CD4-positive, alpha-beta T cell treated with Interleukin-21 for 1 hour (primary cell): ENCODE measurements at regions not wholly inside any gene's neighbourhood (a gene's known extent, or its start where the extent isn't known, plus 50 kb on each side); places are given as distances from the start of the nearest gene placed in this dataset.

Experiments
- DNase-seq: peaks from one replicate; pipeline ENCODE4 v3.0.0-alpha.2; 2020

DNA sequence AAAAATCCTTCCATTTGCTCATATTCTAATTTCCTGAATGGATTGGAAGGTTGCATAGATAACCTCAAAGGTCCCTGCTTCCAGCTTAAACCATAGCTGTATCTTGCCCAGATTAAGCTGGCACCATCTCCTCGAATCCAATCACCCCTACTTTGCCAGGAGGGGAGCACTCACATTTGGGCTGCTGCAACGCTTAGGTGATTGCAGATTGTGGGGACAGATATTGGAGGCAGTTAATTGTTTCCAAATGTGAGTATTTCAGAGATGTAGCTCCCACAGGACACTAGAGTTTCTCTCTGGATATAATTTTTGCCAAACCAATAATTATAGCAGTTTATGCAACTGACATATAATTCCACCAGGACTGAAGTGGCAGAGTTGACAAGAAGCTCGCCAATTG lies 53.5 kb upstream of the ACSL1 start:
- DNase-seq: no peak

DNA sequence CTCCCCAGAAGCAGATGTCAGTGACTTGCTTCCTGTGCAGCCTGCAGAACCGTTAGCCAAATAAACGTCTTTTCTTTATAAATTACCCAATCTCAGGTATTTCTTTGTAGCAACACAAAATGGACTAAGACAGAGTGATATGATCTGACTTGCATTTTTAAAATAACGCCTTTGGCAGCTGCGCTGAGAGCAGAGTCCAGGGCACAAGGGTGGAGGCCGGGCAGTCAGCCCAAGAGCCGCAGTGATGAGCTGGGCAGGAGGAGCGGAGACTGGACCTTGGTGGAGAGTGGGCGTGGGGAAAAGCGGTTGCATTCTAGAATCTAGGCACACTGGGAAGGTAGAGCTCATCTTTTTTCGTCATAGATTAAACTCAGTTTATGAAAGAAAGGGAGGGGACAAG lies 56.5 kb upstream of the ACSL1 start:
- DNase-seq: no peak

DNA sequence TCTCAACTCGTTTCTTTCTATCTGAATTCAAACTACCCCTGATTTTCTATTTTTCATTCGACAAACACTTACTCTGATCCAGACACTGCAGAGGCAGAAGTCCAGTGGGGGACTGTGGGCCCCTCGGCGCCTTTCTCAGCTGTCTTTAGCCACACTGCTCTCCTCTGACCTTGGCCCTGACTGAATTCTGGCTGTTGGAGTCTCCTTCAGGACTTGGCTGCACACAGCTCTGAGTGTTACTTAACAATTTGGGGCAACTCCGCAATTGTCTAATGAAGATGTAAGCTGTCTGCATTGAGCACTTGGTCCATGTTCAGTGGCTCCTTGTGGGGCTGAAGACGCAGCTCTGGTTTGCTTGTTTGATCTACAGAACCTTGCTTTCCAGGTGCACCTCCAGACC lies 57.3 kb upstream of the ACSL1 start:
- DNase-seq: no peak

DNA sequence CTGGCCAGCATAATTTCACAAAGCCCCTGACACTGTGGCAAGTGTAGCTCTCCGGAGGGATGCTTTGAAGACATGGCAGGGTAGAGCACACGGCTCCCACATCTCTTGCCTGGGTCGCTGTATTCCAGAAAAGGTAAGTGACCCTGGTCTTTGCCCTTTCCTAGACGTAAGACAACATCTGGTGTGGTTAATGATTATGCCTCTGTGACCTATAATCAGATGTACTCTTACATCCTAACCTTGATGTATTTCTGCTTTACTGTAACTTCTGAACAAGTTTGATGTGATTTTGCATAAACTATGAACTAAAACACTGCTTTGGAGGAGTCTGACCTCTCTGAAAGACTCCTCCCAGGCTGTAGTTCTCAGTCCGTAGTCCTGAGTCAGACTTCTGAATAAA lies 59.1 kb upstream of the ACSL1 start:
- DNase-seq: no peak

DNA sequence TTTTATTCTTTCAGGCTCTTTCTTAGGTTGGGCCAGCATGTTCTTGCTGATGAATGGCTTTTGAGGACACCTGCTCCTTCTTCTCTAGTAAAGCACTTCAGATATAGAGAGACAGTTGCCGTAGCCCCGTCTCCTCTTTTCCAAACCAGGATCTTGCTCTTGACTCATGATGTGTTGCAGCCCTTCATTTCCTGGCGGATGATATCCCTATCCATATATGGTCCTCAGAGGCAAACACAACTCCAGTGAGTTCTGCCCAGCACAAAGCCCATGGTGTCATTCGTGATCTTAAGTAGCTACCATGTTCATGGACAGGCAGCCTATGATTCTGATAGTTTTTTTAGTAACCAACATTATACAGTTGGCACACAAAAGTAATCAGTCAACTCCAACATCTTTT lies 59.8 kb upstream of the ACSL1 start:
- no peak for DNase-seq

DNA sequence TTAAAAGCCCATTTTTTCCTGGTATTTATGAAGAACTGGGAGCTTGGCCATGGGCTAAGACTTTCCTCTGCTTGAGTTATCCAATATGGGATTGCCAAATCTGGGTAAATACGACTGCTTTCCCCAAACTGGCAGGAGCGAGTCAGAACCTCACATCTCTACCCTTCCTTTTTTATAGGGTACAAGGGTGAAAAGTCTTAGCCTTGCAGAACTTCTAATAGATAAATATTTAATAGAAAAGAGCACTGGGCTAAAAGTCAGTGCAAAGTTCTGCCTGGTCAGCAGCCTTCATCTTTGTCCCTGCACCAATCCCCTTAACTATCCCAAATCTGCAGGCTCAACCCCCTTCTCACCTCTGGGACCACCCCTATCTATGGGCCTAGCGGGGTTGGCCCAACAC lies 61.6 kb upstream of the ACSL1 start:
- DNase-seq: no peak

DNA sequence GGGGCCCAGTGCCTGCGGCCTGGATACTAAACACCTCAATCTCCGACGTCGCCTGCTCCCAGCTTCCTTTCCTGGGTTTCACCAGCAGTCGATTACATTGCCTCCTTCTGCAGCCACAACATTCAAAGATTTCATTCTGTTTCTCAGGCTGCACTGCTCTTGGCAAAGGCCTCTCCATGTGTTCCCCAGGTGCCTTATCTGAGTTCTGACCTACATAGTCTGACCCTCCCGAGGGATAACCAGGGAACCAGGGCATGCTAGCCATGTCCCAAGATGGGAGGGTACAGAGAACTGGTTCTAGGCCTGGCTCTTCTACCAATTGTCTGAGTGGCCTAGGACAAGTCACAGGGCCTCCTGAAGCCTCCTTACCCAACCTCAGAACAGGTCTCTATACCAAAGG lies 62.2 kb upstream of the ACSL1 start:
- DNase-seq: no peak

DNA sequence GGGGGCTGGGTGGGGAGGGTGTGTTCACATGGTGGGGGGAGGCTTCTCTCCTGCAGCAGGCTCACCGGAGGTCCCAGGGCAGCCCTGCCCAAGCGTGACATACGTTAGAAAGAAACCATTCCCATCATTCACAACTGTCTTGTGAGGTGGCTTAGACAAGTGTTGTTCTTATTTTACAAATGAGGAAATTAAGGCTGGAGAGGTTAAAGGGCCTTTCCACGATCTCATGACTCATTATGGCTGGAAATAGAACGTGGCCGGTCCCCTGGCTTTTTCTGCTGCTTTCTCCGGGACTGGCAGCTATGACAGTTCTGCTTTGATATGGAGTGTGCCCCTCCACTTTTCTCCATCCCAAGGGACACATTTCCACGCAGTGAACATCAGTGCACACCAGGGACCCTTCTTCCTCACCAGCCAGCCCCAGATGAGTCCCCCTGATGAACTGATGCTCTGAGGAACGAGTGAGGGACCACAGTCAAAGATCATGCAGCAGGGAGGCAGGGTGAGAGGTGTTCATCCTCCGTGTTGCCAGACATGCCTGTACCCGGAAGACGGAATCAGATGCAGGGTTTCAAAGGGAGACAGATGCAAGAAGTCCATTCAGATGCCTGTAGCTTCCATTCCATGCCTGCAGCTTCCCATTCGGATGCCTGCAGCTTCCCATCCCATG lies 64.0 kb upstream of the ACSL1 start:
- no peak for DNase-seq

DNA sequence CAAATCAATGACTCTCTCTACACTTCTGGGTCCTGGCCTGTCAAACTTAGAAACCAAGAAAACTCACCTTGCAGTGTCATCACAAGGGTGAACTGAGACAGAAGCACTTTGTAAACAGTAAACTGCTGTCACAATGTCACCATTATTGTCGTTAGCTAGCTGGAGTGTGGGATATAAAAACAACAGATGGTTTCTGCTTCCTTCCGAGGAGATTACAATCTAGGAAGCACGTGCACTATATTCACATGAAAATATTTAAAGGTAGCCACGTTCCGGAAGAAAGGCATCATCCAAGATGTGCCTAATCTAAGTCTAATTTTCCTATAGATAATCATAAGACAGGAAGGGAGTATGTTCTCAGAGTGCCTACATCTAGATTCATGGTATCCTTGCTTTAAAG lies 64.7 kb upstream of the ACSL1 start:
- DNase-seq: no peak

DNA sequence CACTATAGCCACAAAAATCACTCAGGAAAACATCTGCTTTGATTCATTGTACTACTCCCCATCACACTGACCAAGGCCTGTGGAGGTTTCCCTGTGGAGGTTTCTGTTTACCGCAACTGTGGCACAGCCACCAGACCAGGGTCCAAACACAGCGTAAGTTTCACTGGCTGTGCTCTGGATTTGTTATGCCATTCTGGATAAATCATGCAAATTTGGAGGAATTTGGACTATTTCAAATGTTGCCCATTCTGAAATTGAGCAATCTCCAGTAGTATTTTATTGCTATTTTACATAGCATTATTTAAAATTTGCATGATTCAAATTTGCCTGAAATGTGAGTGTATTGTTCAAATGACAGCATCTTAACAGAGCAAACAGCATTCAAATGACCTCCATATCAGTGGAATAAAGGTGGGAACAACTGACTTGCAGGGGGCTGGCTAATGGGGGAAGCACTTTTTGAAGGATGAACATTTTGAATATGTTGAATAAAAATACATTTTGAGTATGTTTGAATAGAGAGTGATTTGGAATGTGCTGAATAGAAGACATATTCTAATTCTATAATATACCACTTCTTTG lies 66.1 kb upstream of the ACSL1 start:
- DNase-seq: no peak

DNA sequence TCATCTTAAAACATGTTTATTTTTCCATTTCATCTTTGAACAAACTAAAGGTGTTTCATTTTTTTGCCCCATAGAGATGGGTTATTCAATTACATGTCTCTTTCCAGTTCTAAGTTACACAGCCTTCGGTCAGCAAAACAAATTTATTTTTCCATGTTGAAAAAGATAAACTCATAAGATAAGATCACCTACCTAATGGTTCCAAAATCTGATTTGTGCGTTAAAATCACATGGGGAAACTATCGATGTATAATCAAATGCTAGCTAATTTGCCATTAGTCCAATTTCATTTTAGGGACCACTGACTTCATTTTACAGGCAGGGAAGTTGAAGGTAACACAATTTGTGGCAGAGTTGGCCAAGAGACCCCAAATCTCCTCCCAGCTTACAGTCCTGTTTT lies 67.2 kb upstream of the ACSL1 start:
- DNase-seq: no peak

DNA sequence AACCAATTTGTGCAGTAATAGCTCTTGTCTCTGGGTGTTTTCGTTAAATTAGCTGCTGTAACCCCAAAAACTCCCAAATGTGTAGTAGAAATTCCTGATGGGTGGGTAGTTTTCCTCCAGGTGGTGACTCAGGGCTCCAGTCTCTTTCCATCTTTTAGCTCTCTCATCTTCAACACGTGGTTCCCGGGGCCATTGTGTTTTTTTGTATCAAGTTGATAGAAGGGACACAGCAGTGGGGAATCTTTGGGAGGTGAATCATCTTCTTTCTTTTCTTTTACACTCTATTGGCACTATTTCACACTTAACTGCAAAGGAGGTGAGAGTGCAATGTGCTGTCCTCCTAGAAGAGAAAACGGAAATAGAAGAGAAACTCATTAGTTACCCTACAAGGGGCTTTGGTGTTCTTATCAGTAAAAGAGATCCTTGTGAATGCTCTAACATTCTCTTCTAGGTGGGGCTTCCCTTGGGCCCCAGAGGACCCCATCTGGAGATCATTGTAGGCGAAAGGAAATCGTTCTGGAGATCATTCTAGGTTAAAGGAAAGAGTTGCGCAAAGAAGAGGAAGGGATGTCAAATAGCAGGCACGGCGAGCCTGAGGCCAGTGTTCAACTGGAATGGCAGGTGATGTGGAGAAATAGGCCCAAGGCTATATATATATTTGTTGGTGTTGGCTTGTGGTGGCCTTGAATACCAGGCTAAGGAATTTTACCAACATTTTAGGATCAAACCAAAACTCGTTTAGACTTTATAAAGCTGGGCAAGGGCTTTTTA lies 68.2 kb upstream of the ACSL1 start:
- DNase-seq: no peak

DNA sequence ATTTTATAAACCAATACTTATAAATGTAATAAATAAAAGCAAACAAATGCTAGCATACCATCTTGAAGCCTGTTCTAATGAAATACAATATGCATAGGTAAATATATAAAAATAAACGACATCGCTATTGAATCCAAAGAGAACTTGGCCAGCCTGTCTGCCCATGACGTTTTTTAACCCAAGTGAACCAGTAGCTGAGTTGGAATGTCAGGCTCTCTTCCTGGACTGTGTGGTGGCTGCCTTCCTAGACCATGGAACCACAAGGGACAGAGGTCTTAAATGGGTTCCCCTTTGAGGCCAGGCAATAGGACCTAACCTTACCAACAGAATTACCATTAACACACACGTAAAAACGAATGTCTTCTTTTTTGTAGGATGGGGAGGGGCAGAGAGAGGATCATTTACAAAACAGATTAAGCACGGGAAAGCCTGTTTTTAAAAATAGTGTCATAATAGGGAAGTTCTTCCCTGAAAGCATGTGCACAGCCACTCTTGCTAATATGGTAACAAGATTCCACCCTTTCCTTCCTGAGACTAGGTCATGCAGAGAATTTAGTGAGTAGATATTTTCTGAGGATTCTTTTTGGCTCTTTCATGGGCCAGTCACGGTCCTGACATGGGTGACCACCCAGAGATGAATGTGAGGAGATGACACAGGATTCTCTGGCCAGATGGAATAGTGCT lies 69.4 kb upstream of the ACSL1 start:
- no peak for DNase-seq

DNA sequence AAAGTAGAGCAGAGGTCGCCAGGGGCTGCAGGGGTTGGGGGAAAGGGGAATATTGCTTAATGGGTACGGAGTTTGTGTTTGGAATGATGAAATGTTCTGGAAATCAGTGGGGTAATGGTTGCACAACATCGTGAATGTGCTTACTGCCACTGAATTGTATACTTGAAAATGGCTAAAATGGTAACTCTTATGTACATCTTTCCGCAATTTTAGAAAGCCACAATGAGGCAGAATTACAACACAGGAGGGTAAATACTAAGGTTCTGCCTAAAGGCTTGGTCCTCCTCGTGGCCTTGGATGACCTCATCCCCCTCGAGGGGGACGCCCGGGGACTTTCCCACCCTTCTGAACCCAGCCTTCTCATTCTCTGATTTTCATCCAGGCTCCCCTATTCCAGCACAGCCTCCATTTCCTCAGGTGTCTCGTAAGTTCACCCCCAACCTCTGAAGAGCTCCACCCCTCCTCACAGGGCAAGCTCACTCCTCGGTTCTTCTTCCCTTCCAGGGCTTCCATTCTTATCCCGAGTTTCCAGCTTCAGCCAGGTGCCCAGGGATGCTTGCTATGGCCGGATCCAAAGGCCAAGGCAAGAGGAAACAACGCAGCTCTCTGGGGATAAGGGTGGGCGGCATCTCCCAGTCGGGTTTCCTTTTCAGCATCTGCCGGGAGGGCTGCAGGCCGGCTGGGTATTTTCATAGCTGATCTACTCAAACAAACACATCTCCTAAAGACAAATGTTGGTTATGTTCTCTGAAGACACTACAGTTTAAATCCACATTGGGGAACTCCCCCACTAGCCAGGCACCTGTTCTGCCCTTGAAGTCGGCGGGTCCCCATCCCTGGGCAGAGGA lies 71.3 kb upstream of the ACSL1 start:
- peak; percentile 6 for DNase-seq

DNA sequence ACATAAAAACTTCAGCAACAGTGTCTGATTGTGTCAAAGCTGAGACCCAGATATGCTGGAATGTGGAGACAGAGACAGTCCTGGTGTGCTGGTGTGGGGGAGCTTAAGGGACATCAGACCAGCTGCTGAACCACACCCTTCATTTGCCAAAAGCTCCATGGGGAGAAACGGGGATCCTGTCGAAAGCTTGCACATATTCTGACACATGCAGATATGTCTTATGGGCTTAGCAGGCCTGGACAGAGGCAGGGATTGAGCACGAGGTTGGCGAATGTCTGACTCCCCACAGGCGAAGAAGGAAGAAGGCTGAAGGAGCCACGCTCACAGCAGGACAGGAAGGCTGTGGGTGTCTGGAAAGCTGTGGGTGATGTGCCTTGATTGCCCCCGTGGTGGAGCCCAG lies 72.1 kb upstream of the ACSL1 start:
- no peak for DNase-seq

DNA sequence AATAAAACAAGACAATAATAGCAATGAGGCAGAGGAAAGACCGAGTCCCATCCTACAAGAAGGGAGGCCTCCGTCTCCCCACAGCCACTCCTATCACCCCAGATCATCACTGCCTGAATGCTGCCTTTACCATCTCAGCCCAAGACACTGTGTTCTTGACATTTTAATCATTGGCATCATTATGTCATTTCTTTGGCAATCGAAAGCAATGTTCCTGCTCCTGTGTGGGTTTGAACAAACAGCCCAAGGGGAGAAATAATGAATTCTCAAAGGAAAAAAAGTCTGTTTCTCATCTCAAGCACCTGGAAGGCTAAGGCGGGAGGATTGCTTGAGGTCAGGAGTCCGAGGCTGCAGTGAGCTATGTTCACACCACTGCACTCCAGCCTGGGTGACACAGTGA lies 73.0 kb upstream of the ACSL1 start:
- no peak for DNase-seq

DNA sequence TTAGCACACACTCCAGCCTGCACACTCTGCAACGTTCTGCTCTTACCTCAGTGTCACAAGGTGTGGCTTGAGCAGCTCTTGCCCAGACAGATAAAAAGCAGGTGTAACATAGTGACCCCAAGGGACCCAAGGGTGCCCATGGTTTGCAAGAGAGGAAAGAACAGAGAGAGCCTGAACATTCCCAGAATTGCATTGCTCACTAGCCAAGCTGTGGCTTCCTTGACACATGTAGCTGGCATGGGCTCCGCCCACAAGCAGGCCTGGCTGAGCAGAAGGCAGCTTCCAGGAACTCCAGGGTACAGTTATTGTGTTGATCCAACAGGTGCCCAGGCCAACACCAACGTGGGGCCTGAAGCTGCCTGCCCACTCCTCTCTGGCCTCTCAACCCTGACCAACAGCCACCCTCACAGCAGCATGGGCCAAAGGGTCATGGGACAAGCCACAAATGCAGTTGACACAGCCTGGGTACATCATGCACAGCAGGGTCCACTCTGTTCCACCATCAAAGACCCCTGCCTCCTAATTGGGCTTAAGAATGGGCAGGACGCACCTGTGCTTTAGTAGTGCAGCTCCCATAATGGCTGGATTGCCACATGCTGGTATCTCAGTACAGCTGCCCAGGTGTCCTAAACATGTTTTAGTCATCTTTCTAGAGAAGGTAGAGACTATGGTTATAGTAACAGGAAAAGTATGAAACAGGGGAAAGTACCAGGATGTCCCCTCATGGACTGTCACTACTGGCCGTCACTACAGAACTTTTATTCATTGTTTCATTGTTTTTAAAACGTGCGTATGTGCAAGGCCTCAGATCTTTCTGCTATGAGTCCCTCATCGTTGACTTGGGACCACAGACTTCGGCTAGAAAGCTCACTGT lies 73.7 kb upstream of the ACSL1 start:
- DNase-seq: no peak

DNA sequence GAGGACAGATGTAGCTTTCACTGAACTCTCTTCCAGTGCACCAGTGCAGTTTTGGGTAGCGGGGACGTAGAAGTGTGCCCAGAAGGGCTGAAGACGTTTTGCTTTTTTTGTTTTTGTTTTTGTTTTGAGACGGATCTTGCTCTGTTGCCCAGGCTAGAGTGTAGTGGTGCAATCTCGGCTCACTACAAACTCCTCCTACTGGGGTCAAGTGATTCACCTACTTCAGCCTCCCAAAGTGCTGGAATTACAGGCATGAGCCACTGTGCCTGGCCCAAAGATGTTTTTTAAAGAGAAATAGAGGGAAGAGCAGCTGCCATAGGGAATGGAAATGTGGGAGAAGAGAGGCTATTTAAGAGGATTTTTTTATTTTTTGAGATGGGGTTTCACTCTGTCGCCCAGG lies 74.4 kb upstream of the ACSL1 start:
- DNase-seq: no peak

DNA sequence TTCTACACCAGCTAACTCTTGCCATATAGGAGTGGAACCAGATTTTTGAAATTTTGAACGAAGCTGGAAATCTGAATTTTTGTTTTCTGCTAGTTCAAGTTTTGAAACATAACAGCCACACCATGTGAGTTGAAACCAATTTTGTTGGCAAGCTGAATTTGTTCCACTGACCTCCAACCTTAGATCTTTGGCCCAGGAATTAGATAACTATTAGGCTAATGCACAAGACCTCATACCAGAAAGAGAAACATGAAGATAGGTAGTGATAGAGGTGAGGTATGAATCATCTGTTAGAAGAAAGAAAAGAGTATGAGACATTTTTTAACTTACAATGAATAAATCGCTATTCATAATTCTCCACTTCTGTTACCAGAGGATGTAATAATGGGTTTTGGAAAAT lies 76.8 kb upstream of the ACSL1 start:
- DNase-seq: no peak

DNA sequence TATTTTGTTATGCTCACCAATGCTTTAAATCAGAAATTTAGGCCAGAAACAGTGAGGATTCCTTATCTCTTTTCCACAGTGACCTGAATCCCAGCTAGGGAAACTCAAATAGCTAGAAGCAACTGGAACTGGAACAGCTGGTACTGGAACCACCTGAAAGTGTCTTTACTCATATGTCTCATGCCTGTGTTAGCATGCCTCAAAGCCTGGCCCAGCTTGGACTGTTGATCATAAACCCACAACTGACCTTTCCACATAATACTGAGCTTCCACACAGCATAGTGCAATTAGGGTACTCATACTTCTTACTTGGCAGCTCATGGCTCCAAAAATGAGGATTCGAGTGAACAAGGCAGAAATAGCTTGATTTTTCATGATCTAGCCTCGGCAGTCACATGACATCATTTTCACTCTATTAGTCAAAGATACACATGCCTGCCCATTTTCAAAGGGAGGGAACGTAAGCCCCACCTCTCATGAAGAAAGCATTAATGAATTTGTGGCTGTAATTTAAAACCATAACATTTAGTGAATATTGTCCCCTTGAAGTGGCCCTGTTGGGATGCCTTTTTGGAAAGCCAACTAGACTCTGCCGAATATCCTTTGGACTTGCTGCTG lies 80.8 kb upstream of the ACSL1 start:
- DNase-seq: no peak

DNA sequence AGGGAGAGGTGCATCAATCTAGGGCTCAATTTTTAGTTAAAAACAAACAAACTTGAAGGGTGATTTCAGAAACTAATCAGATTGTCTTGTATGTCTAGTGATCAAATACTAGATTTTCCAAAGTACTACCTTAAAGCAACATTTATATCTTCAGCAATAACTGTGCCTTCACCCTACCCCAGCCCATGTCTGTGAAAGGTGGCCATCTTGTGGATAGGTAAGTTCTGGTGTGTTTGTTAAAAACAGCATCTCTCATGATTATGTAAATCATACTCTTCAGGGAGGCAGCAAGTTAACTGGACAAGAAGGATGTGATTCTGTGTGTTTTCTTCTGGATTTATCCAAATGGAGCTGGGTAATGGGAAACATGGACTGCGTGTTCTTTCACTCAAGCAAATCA lies 81.4 kb upstream of the ACSL1 start:
- no peak for DNase-seq

DNA sequence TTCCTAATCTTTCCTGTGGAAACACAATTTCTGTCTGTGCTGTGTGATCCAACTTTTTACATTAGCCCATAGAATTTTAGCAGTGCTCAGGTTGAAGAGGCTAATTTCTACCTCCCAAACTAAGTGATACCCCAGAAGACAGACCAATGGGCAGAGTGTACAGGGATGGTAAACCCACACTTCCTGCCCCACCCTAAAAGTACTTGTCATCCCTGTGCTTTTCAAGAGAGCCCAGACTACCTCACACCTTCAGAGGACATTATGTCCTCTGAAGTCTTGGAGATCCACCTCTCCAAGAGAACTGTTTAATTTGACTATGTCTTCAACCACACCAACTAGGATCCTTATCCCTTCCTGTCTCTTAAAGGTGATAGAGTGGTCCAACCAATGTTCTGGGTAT lies 82.0 kb upstream of the ACSL1 start:
- no peak for DNase-seq
